PC-3 (cell line): ENCODE measurements at regions not wholly inside any gene's neighbourhood (a gene's known extent, or its start where the extent isn't known, plus 50 kb on each side); places are given as distances from the start of the nearest gene placed in this dataset.

Experiments used
- CTCF ChIP-seq: fragments of 300-600 bp; sonication (generic); conservative IDR thresholded peaks from 2 replicates; pipeline ENCODE4 v1.5.1; 2017; ENCODE audit warnings: antibody characterized with exemption, low read depth, mild to moderate bottlenecking, low read length
- EZH2 ChIP-seq: fragments of 300-600 bp; sonication (generic); IDR thresholded peaks from one replicate; pipeline ENCODE4 v1.6.1; 2017; ENCODE audit warnings: antibody characterized with exemption, mild to moderate bottlenecking, low read length; ENCODE audit not compliant: unreplicated experiment

GRCh38 chrX:120735966-120736365, 106.1 kb upstream of the C1GALT1C1 start:
- TF ChIP-seq CTCF (no peak), EZH2 (no peak)
